Right renal cortex interstitium (tissue), 3 donors: ENCODE measurements at regions not wholly inside any gene's neighbourhood (a gene's known extent, or its start where the extent isn't known, plus 50 kb on each side); places are given as distances from the start of the nearest gene placed in this dataset.

Experiments used
- DNase-seq, 3 donors: peaks; one replicate each; pipeline ENCODE4 v3.0.0-alpha.2; 2013; ENCODE audit warnings: low read depth in 3 of 3, low spot score in 2 of 3

- DNase-seq, result no peak
These were observed 97.3 kb upstream of the ROPN1 start for GRCh38 chr3:124089214-124089613.

GRCh38 chr3:124091716-124092115 is 99.8 kb upstream of the ROPN1 start:
- DNase-seq, result no peak

- no peak for DNase-seq
These were observed 100.9 kb upstream of the ROPN1 start for GRCh38 chr3:124092811-124093210.

GRCh38 chr3:124094496-124094895 is 102.6 kb upstream of the ROPN1 start:
- DNase-seq, result no peak

GRCh38 chr3:124097362-124098131 is 105.6 kb upstream of the ROPN1 start:
- no peak for DNase-seq

GRCh38 chr3:124101643-124102042 is 109.7 kb upstream of the ROPN1 start:
- DNase-seq, result no peak

GRCh38 chr3:124107104-124107890 is 115.4 kb upstream of the ROPN1 start:
- no peak for DNase-seq

GRCh38 chr3:124108446-124108845 is 116.5 kb upstream of the ROPN1 start:
- no peak for DNase-seq

- DNase-seq, result no peak
These were observed 121.6 kb upstream of the ROPN1 start for GRCh38 chr3:124113485-124113884.

- no peak for DNase-seq
These were observed 123.4 kb upstream of the ROPN1 start for GRCh38 chr3:124115279-124115678.

GRCh38 chr3:124115956-124116355 is 124.0 kb upstream of the ROPN1 start:
- DNase-seq, result no peak

- no peak for DNase-seq
These were observed 125.0 kb upstream of the ROPN1 start for GRCh38 chr3:124116906-124117305.

GRCh38 chr3:124117486-124117885 is 125.6 kb upstream of the ROPN1 start:
- DNase-seq, result no peak

GRCh38 chr3:124118397-124118796 is 126.5 kb upstream of the ROPN1 start:
- DNase-seq, result no peak

- no peak for DNase-seq
These were observed 127.3 kb upstream of the ROPN1 start for GRCh38 chr3:124119056-124119716.

GRCh38 chr3:124121379-124122312 is 129.7 kb upstream of the ROPN1 start:
- DNase-seq, result no peak

- DNase-seq, result no peak
These were observed 133.4 kb upstream of the ROPN1 start for GRCh38 chr3:124125315-124125714.

- DNase-seq, result no peak
These were observed 134.6 kb upstream of the ROPN1 start for GRCh38 chr3:124126436-124127023.

GRCh38 chr3:124131158-124131557 is 139.2 kb upstream of the ROPN1 start:
- DNase-seq, result no peak

GRCh38 chr3:124131580-124131979 is 139.7 kb upstream of the ROPN1 start:
- no peak for DNase-seq
